Right ventricle myocardium superior (tissue), 1 donor: ENCODE measurements at regions not wholly inside any gene's neighbourhood (a gene's known extent, or its start where the extent isn't known, plus 50 kb on each side); places are given as distances from the start of the nearest gene placed in this dataset.

Experiments used
- ATAC-seq: fragments of 200-7000 bp; cut with Tn5 transposase; one replicate; pipeline ENCODE4 v1.9.1; 2020; ENCODE audit warnings: mild to moderate bottlenecking; ENCODE audit not compliant: poor library complexity
- DNase-seq: peaks from one replicate; pipeline ENCODE4 v3.0.0-alpha.2; 2020
- intact Hi-C: fragments of 100-400 bp; cut with DNase I; formaldehyde crosslinking; loops from one replicate; pipeline ENCODE4 v1.11.2; 2022
- donor health status: DM: no; HTN: yes; CAD: no; lungs with severe emphysema.

GRCh38 chr4:151950993-151951670, 190.3 kb upstream of the GATB start:
- intact Hi-C loops, result no loop called here
- ATAC-seq, result no peak

GRCh38 chr4:151948351-151949016, 187.7 kb upstream of the GATB start:
- ATAC-seq (no peak), DNase-seq (no peak)
- intact Hi-C loops, result no loop called here

More at GRCh38 chr4:151950993-151951670, 190.3 kb upstream of the GATB start:
- DNase-seq, result no peak

- intact Hi-C loops, result no loop called here
- no peak for ATAC-seq
- no peak for DNase-seq
These were observed 185.9 kb upstream of the GATB start for GRCh38 chr4:151946718-151947117.

- intact Hi-C loops, result no loop called here
- ATAC-seq, result no peak
- DNase-seq, result no peak
These were observed 182.2 kb upstream of the GATB start for GRCh38 chr4:151942971-151943370.

- intact Hi-C loops, result no loop called here
- DNase-seq (no peak), ATAC-seq (no peak)
These were observed 180.3 kb upstream of the GATB start for GRCh38 chr4:151940926-151941617.

- DNase-seq (no peak), ATAC-seq (no peak)
- intact Hi-C loops, result no loop called here
These were observed 179.5 kb upstream of the GATB start for GRCh38 chr4:151940291-151940690.

- intact Hi-C loops, result no loop called here
- ATAC-seq (no peak), DNase-seq (no peak)
These were observed 178.9 kb upstream of the GATB start for GRCh38 chr4:151939670-151940069.

GRCh38 chr4:151935411-151935810, 174.6 kb upstream of the GATB start:
- no peak for DNase-seq
- ATAC-seq, result no peak
- intact Hi-C loops, result no loop called here

- intact Hi-C loops, result no loop called here
- ATAC-seq, result no peak
- DNase-seq, result no peak
These were observed 174.0 kb upstream of the GATB start for GRCh38 chr4:151934766-151935165.

GRCh38 chr4:151933122-151933827, 172.5 kb upstream of the GATB start:
- intact Hi-C loops, result no loop called here
- DNase-seq (no peak), ATAC-seq (peak; percentile 59)

GRCh38 chr4:151931563-151931962, 170.8 kb upstream of the GATB start:
- no peak for DNase-seq
- ATAC-seq, result no peak
- intact Hi-C loops, result no loop called here

GRCh38 chr4:151930372-151930771, 169.6 kb upstream of the GATB start:
- DNase-seq, result peak; percentile 45
- intact Hi-C loops, result no loop called here
- peak; percentile 64 for ATAC-seq

- ATAC-seq, result no peak
- intact Hi-C loops, result no loop called here
- no peak for DNase-seq
These were observed 167.3 kb upstream of the GATB start for GRCh38 chr4:151928112-151928511.

- DNase-seq (no peak), ATAC-seq (no peak)
- intact Hi-C loops, result no loop called here
These were observed 162.0 kb upstream of the GATB start for GRCh38 chr4:151922811-151923210.

GRCh38 chr4:151922306-151922705, 161.5 kb upstream of the GATB start:
- DNase-seq (no peak), ATAC-seq (no peak)
- intact Hi-C loops, result no loop called here

- intact Hi-C loops, result no loop called here
- DNase-seq (no peak), ATAC-seq (no peak)
These were observed 161.0 kb upstream of the GATB start for GRCh38 chr4:151921811-151922210.

GRCh38 chr4:151921386-151921785, 160.6 kb upstream of the GATB start:
- DNase-seq (no peak), ATAC-seq (no peak)
- intact Hi-C loops, result no loop called here

GRCh38 chr4:151917145-151917734, 156.4 kb upstream of the GATB start:
- DNase-seq (no peak), ATAC-seq (no peak)
- intact Hi-C loops, result no loop called here

GRCh38 chr4:151912632-151913031, 151.8 kb upstream of the GATB start:
- ATAC-seq, result no peak
- DNase-seq, result no peak
- intact Hi-C loops, result no loop called here
